ENCODE measurements at regions not wholly inside any gene's neighbourhood (a gene's known extent, or its start where the extent isn't known, plus 50 kb on each side); places are given as distances from the start of the nearest gene placed in this dataset.
A peak's percentile ranks its signal among the peaks of the same experiment; 100 is the strongest.

DNA sequence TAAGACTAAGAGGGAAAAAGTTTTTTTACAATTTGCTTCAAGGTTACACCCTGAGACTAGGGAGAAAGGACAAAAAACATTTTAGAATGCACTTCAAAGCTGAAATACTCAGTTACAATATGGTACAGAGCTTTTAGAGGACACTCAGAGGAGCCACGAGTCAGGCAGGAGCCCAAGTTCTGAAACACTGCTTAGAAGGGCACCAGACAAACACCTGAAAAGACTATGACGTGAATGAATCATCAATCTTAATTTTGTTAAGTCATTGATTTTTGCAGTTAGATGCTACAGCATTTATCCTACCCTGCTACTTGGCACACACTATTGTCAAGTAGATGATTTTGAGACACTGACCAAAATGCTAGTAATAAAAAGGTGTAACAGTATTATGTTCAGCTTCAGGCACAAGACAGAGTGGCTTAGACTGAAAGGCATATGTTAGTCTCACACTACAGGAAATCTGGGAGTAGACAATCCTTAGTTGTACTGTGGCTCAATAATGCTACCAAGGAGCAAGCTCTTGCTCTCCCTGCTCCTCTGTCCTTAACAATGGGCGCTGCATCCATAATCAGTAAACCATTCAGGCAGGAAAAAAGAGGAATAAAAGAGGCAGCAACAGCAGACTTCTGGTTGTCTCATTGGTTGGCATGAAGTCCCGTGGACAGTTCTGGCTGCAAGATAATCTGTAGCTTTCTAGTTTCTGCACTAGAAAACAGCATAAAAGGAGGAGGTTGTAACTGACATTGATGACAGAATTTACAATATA lies 151.8 kb downstream of the ABCA8 start:
- no peaks in the 10 kb centered on the region for H3K27me3 Mint-ChIP-seq (ENCODE audit: low read depth)
- H3K9me3 Mint-ChIP-seq: peaks cover 21% of the 10 kb centered on the region
- H3K27ac Mint-ChIP-seq (ENCODE audit: unreplicated experiment): peak overlapping the region; percentile 86
- no peak for DNase-seq (ENCODE audit: low read depth, low spot score)
- peaks cover 47% of the 10 kb centered on the region for H3K4me1 Mint-ChIP-seq
- H3K36me3 Mint-ChIP-seq (ENCODE audit: low read depth): peaks cover 19% of the 10 kb centered on the region
- H3K4me3 Mint-ChIP-seq: no peak overlapping the region
- TF ChIP-seq, protein P1, sequence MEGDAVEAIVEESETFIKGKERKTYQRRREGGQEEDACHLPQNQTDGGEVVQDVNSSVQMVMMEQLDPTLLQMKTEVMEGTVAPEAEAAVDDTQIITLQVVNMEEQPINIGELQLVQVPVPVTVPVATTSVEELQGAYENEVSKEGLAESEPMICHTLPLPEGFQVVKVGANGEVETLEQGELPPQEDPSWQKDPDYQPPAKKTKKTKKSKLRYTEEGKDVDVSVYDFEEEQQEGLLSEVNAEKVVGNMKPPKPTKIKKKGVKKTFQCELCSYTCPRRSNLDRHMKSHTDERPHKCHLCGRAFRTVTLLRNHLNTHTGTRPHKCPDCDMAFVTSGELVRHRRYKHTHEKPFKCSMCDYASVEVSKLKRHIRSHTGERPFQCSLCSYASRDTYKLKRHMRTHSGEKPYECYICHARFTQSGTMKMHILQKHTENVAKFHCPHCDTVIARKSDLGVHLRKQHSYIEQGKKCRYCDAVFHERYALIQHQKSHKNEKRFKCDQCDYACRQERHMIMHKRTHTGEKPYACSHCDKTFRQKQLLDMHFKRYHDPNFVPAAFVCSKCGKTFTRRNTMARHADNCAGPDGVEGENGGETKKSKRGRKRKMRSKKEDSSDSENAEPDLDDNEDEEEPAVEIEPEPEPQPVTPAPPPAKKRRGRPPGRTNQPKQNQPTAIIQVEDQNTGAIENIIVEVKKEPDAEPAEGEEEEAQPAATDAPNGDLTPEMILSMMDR (conservative IDR thresholded peaks at IDR 0.05): no peak

- Mint-ChIP-seq H3K27ac (ENCODE audit: unreplicated experiment) (no peak overlapping the region), H3K9me3 (peaks cover 21% of the 10 kb centered on the region)
- TF ChIP-seq, protein P1 (conservative IDR thresholded peaks at IDR 0.05): no peak
Measured at GRCh38 chr17:68801335-68802247, 153.6 kb downstream of the ABCA8 start.

GRCh38 chr17:68800751-68801150 lies 154.4 kb downstream of the ABCA8 start:
- Mint-ChIP-seq H3K4me1 (peaks cover 64% of the 10 kb centered on the region), H3K36me3 (ENCODE audit: low read depth) (peaks cover 32% of the 10 kb centered on the region), H3K27me3 (ENCODE audit: low read depth) (no peaks in the 10 kb centered on the region), H3K4me3 (no peak overlapping the region), H3K9me3 (peaks cover 26% of the 10 kb centered on the region), H3K27ac (ENCODE audit: unreplicated experiment) (no peak overlapping the region)
- DNase-seq (ENCODE audit: low read depth, low spot score): no peak
- TF ChIP-seq, protein P1 (conservative IDR thresholded peaks at IDR 0.05): no peak

More at GRCh38 chr17:68801335-68802247, 153.6 kb downstream of the ABCA8 start:
- no peak overlapping the region for H3K4me3 Mint-ChIP-seq
- peaks cover 29% of the 10 kb centered on the region for H3K36me3 Mint-ChIP-seq (ENCODE audit: low read depth)
- no peak for DNase-seq (ENCODE audit: low read depth, low spot score)
- no peaks in the 10 kb centered on the region for H3K27me3 Mint-ChIP-seq (ENCODE audit: low read depth)
- peaks cover 56% of the 10 kb centered on the region for H3K4me1 Mint-ChIP-seq

DNA sequence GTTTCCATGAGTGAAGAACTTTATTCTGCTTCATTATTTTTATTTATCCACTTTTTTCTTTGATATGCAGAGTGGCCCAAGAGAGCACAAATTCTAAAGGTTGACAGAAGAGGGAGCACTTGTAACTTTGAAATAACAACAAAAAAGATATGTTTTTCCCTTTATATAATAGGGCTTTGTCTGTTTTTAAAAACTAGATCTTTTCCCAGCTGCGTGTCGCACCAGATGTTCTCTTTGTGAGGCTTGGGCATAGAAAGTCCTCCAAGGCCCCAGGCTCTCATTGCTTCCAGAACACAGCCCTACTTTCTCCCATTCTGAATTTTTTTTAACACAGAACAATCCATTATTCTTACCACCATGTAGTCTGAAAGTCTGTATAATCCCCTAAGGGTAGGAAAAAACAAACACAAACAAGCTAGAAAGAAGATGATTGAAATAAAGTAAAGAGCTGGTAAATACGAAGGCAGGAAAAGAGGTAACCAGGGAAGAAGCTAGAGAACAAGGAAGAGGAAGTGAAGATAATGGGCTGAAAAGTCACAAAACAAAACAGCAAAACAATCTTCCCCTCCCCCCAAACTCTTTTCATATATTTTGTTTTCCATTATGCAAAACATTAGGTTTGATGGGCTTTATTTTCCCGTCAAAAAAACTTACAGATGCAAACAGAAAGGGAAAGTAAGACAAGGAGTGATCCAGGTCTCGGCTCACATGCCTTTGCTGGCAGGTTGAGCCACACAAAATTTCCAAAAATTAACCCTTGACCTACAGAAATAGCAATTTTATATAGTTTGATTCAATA lies 160.4 kb downstream of the ABCA8 start:
- H3K36me3 Mint-ChIP-seq (ENCODE audit: low read depth): peaks cover 26% of the 10 kb centered on the region
- DNase-seq (ENCODE audit: low read depth, low spot score): peak; percentile 22
- peaks cover 69% of the 10 kb centered on the region for H3K4me1 Mint-ChIP-seq
- H3K27me3 Mint-ChIP-seq (ENCODE audit: low read depth): no peaks in the 10 kb centered on the region
- H3K4me3 Mint-ChIP-seq: peak overlapping the region; percentile 58
- H3K9me3 Mint-ChIP-seq: peaks cover 12% of the 10 kb centered on the region
- TF ChIP-seq, protein P1 (conservative IDR thresholded peaks at IDR 0.05): peak; percentile 48
- H3K27ac Mint-ChIP-seq (ENCODE audit: unreplicated experiment): peak overlapping the region; percentile 90

GRCh38 chr17:68792873-68793272 lies 162.3 kb downstream of the ABCA8 start:
- H3K27me3 Mint-ChIP-seq (ENCODE audit: low read depth): no peaks in the 10 kb centered on the region
- no peak for DNase-seq (ENCODE audit: low read depth, low spot score)
- H3K4me1 Mint-ChIP-seq: peaks cover 66% of the 10 kb centered on the region
- TF ChIP-seq, protein P1 (conservative IDR thresholded peaks at IDR 0.05): no peak
- H3K4me3 Mint-ChIP-seq: peak overlapping the region; percentile 36
- H3K27ac Mint-ChIP-seq (ENCODE audit: unreplicated experiment): peak overlapping the region; percentile 98
- peaks cover 22% of the 10 kb centered on the region for H3K9me3 Mint-ChIP-seq
- H3K36me3 Mint-ChIP-seq (ENCODE audit: low read depth): peaks cover 35% of the 10 kb centered on the region
